K562 (cell line): ENCODE measurements at regions not wholly inside any gene's neighbourhood (a gene's known extent, or its start where the extent isn't known, plus 50 kb on each side); places are given as distances from the start of the nearest gene placed in this dataset.

Experiments
- ATAC-seq: fragments of 200-7000 bp; cut with Tn5 transposase; 3 replicates; pipeline ENCODE4 v1.9.1; 2020; ENCODE audit warnings: moderate library complexity
- BruUV-seq: library from RNA; stranded (reverse); fragments of 400-500 nt; replicated peaks from 2 replicates; lab custom pipeline; 2021; lab: Mats Ljungman, UMichigan
- CTCF ChIA-PET: fragments of 300-600 bp; formaldehyde crosslinking; extraction: SDS; loops from one replicate; lab custom pipeline; 2021; ENCODE audit warnings: low intra/inter-chr PET ratio; lab: Yijun Ruan, JAX
- POLR2A ChIA-PET: fragments of 300-600, 350-650 bp; sonication (Branson Sonifier 250); formaldehyde crosslinking; extraction: SDS; loops from one replicate; lab custom pipeline; 2021; ENCODE audit warnings: antibody characterized with exemption, inconsistent platforms; lab: Yijun Ruan, JAX
- DNase-seq, 4 experiments: peaks; one replicate each; pipeline versions ENCODE4 v3.0.0 to v3.0.0-alpha.2; 2011 to 2018; ENCODE audit warnings: low spot score in 3 of 4, mixed read lengths in 3 of 4; ENCODE audit errors: extremely low read depth in 1 of 4
- FAIRE-seq: peaks from 2 replicates; lab custom pipeline; 2011; peaks lifted over from hg19 to GRCh38; lab: Jason Lieb, UNC
- H2AFZ ChIP-seq: 2 replicates; pipeline ENCODE4 v1.6.0; 2011; ENCODE audit warnings: low read depth, low read length, control low read depth, inconsistent platforms
- H3K27ac ChIP-seq: fragments of 200-600 bp; 3 replicates; pipeline ENCODE4 v1.8.0; 2011; ENCODE audit warnings: low read depth, mild to moderate bottlenecking, control low read depth, inconsistent platforms, low read length, moderate library complexity, mixed read lengths; ENCODE audit errors: extremely low read depth
- H3K27me3 ChIP-seq, 2 experiments: fragments of 300-600 bp in 1 of 2; 2 replicates in 1 of 2; 3 replicates in 1 of 2; pipeline versions ENCODE4 v1.6.0 to v1.8.0; 2011; ENCODE audit warnings: inconsistent platforms in 2 of 2, low read length in 2 of 2, mild to moderate bottlenecking in 1 of 2, mixed read lengths in 1 of 2, moderate library complexity in 1 of 2; ENCODE audit not compliant: control insufficient read depth in 2 of 2, insufficient read depth in 2 of 2
- H3K36me3 ChIP-seq: fragments of 300-600 bp; 3 replicates; pipeline ENCODE4 v1.8.0; 2011; ENCODE audit warnings: mild to moderate bottlenecking, low read length, inconsistent platforms; ENCODE audit not compliant: control insufficient read depth, insufficient read depth
- H3K4me1 ChIP-seq, 2 experiments: fragments of 200-600 bp in 1 of 2; replicated peaks in 1 of 2; 2 replicates in 1 of 2; 3 replicates in 1 of 2; pipeline versions ENCODE4 v1.5.1 to v1.8.0; 2011; ENCODE audit warnings: inconsistent platforms in 2 of 2, low read length in 2 of 2, mild to moderate bottlenecking in 1 of 2, mixed read lengths in 1 of 2, moderate library complexity in 1 of 2; ENCODE audit not compliant: control insufficient read depth in 2 of 2, insufficient read depth in 2 of 2
- H3K4me2 ChIP-seq: 2 replicates; pipeline ENCODE4 v1.6.1; 2011; ENCODE audit warnings: low read length, control low read depth, inconsistent platforms, mixed read lengths; ENCODE audit not compliant: insufficient read depth
- H3K4me3 ChIP-seq: fragments of 200-600 bp; sonication (generic), shearing (Covaris generic); 2 replicates; pipeline ENCODE4 v1.5.1; 2016; ENCODE audit warnings: control low read depth, inconsistent platforms
- H3K79me2 ChIP-seq: fragments of 200-600 bp; 3 replicates; pipeline ENCODE4 v1.8.0; 2011; ENCODE audit warnings: low read length, inconsistent platforms; ENCODE audit not compliant: control insufficient read depth, insufficient read depth
- H3K9ac ChIP-seq, 2 experiments: 2 replicates each; pipeline versions ENCODE4 v1.6.0 to v1.6.1; 2011; ENCODE audit warnings: low read depth in 2 of 2, low read length in 2 of 2, control low read depth in 1 of 2, inconsistent platforms in 1 of 2, mild to moderate bottlenecking in 1 of 2, mixed read lengths in 1 of 2; ENCODE audit not compliant: insufficient read depth in 1 of 2
- H3K9me1 ChIP-seq: one replicate; pipeline ENCODE4 v1.6.0; 2011; ENCODE audit warnings: inconsistent platforms, mild to moderate bottlenecking, low read length, moderate library complexity; ENCODE audit not compliant: control insufficient read depth, insufficient read depth
- H3K9me3 ChIP-seq: replicated peaks from 2 replicates; pipeline ENCODE4 v1.5.1; 2011; ENCODE audit warnings: low read depth, low read length, inconsistent platforms; ENCODE audit not compliant: control insufficient read depth, insufficient read depth
- H4K20me1 ChIP-seq: replicated peaks from 2 replicates; pipeline ENCODE4 v1.6.1; 2011; ENCODE audit warnings: low read length, inconsistent platforms, mixed read lengths; ENCODE audit not compliant: control insufficient read depth, insufficient read depth
- DPF2 ChIP-seq: fragments of 450-650 bp; IDR thresholded peaks from 2 replicates; pipeline ENCODE4 v1.6.1; 2016
- HDAC2 ChIP-seq: fragments of 450-650 bp; IDR thresholded peaks from 2 replicates; pipeline ENCODE4 v1.6.1; 2016; ENCODE audit warnings: mild to moderate bottlenecking
- POLR2G ChIP-seq: fragments of 200-400 bp; formaldehyde crosslinking; IDR thresholded peaks from 2 replicates; pipeline ENCODE4 v1.6.1; 2017; ENCODE audit warnings: low read depth, mild to moderate bottlenecking, antibody characterized with exemption, low read length, moderate library complexity
- SMAD4 ChIP-seq: fragments of 250-450 bp; sonication (Bioruptor Pico); conservative IDR thresholded peaks from 2 replicates; pipeline ENCODE4 v1.8.0; 2021; ENCODE audit warnings: inconsistent platforms, mild to moderate bottlenecking, moderate library complexity
- TEAD2 ChIP-seq: fragments of 450-650 bp; IDR thresholded peaks from 2 replicates; pipeline ENCODE4 v1.6.1; 2016; ENCODE audit warnings: missing genetic modification characterization, control low read depth, missing compliant biosample characterization
- ZNF318 ChIP-seq, 2 experiments: fragments of 450-650 bp; IDR thresholded peaks; 2 replicates each; pipeline ENCODE4 v1.6.1; 2016; ENCODE audit warnings: mild to moderate bottlenecking in 2 of 2, borderline replicate concordance in 1 of 2, low read depth in 1 of 2, moderate library complexity in 1 of 2
- WGBS: fragments of 100-300 bp; shearing (Covaris generic); methylation state at CpG from one replicate; pipeline ENCODE4 v1.1.6; 2016; ENCODE audit warnings: low coverage, mixed read lengths; ENCODE audit not compliant: insufficient coverage; ENCODE audit errors: missing lambda C conversion rate; 5-methylcytosine and 5-hydroxymethylcytosine counted together
- in situ Hi-C: fragments of 300-500 bp; cut with MboI; formaldehyde crosslinking; loops from 4 replicates; pipeline ENCODE4 v1.15.0; 2018; ENCODE audit warnings: inconsistent platforms, mixed read lengths
- intact Hi-C: fragments of 100-400 bp; cut with micrococcal nuclease; formaldehyde crosslinking; loops from 2 replicates; pipeline ENCODE4 v1.14.2; 2022

- ATAC-seq (no peak), FAIRE-seq (no peak), DNase-seq (no peak)
- Histone ChIP-seq H4K20me1 (no peaks in the 10 kb centered on the region), H3K4me2 (no peak overlapping the region), H3K9me3 (no peaks in the 10 kb centered on the region), H2AFZ (no peak overlapping the region), H3K9ac (no peak overlapping the region), H3K4me1 (no peaks in the 10 kb centered on the region), H3K27ac (no peak overlapping the region), H3K79me2 (no peaks in the 10 kb centered on the region), H3K36me3 (no peaks in the 10 kb centered on the region), H3K9me1 (no peaks in the 10 kb centered on the region)
- in situ Hi-C loops (no loop called here), intact Hi-C loops (no loop called here)
- no TSS peak for BruUV-seq
- CTCF ChIA-PET, result no interaction called here
- TF ChIP-seq TEAD2 (no peak), ZNF318 (IDR thresholded peaks at IDR 0.05; ENCODE audit: borderline replicate concordance in 1 of 2, low read depth in 1 of 2) (no peak), HDAC2 (no peak), DPF2 (no peak), POLR2G (no peak), SMAD4 (CRISPR knock-in tag) (no peak)
- TF ChIP-seq, all 486 proteins: peak for 0
- WGBS, result 0% methylated on average over 3 of the region's 3 CpGs
- Histone ChIP-seq H3K4me3 (no peak overlapping the region), H3K27me3 (no peaks in the 10 kb centered on the region)
- POLR2A ChIA-PET, result no interaction called here
Observed at GRCh38 chr14:98014851-98015615, 1217.9 kb downstream of the VRK1 start.
